Spleen (tissue), 11 donors: ENCODE measurements at regions not wholly inside any gene's neighbourhood (a gene's known extent, or its start where the extent isn't known, plus 50 kb on each side); places are given as distances from the start of the nearest gene placed in this dataset.

ENCODE experiments used
- DNase-seq: peaks from one replicate; pipeline ENCODE4 v3.0.0-alpha.2; 2020
- H3K27ac ChIP-seq, 8 donors: fragments of 200-600 bp; sonication (generic) in 7 of 8; 1 replicate in 4 of 8; 2 replicates in 4 of 8; pipeline versions ENCODE4 v1.5.0 to v1.8.0; 2016 to 2021; ENCODE audit warnings: inconsistent platforms in 4 of 8, mild to moderate bottlenecking in 4 of 8, moderate library complexity in 1 of 8
- H3K27me3 ChIP-seq, 7 donors: fragments of 200-600 bp; sonication (generic) in 6 of 7; replicated peaks in 1 of 7; 1 replicate in 4 of 7; 2 replicates in 3 of 7; pipeline versions ENCODE4 v1.5.0 to v1.8.0; 2016 to 2021; ENCODE audit warnings: inconsistent platforms in 3 of 7, mild to moderate bottlenecking in 1 of 7
- H3K36me3 ChIP-seq, 6 donors: fragments of 200-600 bp; sonication (generic) in 5 of 6; 1 replicate in 4 of 6; 2 replicates in 2 of 6; pipeline versions ENCODE4 v1.5.0 to v1.8.0; 2016 to 2021; ENCODE audit warnings: inconsistent platforms in 2 of 6
- H3K4me1 ChIP-seq, 6 donors: fragments of 200-600 bp; sonication (generic) in 5 of 6; 1 replicate in 3 of 6; 2 replicates in 3 of 6; pipeline versions ENCODE4 v1.5.0 to v1.8.0; 2016 to 2021; ENCODE audit warnings: inconsistent platforms in 3 of 6
- H3K4me3 ChIP-seq, 8 donors: fragments of 200-600 bp; sonication (generic) in 7 of 8; 1 replicate in 4 of 8; 2 replicates in 4 of 8; pipeline versions ENCODE4 v1.5.0 to v1.8.0; 2016 to 2021; ENCODE audit warnings: inconsistent platforms in 4 of 8, mild to moderate bottlenecking in 4 of 8, moderate library complexity in 2 of 8
- H3K9me3 ChIP-seq, 8 donors: fragments of 200-600 bp; sonication (generic) in 7 of 8; 1 replicate in 4 of 8; 2 replicates in 4 of 8; pipeline versions ENCODE4 v1.5.0 to v1.8.0; 2016 to 2021; ENCODE audit warnings: inconsistent platforms in 4 of 8
- POLR2A ChIP-seq, 3 donors: fragments of 450-650 bp; IDR thresholded peaks; one replicate each; pipeline ENCODE4 v1.5.1; 2017; ENCODE audit warnings: antibody characterized with exemption in 3 of 3, mild to moderate bottlenecking in 1 of 3
- POLR2AphosphoS5 ChIP-seq, 3 donors: sonication (generic); formaldehyde crosslinking; IDR thresholded peaks; one replicate each; pipeline ENCODE4 v1.5.1; 2017; ENCODE audit warnings: antibody characterized with exemption in 3 of 3
- WGBS, 5 donors: extraction: QIAGEN DNeasy Blood & Tissue Kit in 3 of 5; methylation state at CpG; one replicate each; pipeline versions ENCODE4 v1.1.5 to v1.1.7; 2013 to 2018; 5-methylcytosine and 5-hydroxymethylcytosine counted together
- intact Hi-C: fragments of 100-400 bp; cut with DNase I; formaldehyde crosslinking; loops from one replicate; pipeline ENCODE4 v1.15.0; 2023; ENCODE audit warnings: low total_unique reads
- TF ChIP-seq, protein P1 (sequence below), 11 experiments: fragments of 200-600 bp in 7 of 11; fragments of 450-650 bp in 4 of 11; sonication (generic) in 4 of 11; IDR thresholded peaks in 8 of 11; conservative IDR thresholded peaks in 3 of 11; 1 replicate in 7 of 11; 2 replicates in 4 of 11; pipeline versions ENCODE4 v1.4.0 to v1.8.0; 2016 to 2021; ENCODE audit warnings: antibody characterized with exemption in 11 of 11, inconsistent platforms in 4 of 11, mild to moderate bottlenecking in 1 of 11
- donor health status: healthy with polysubstance abuse.
- donor health status: DM: no; HTN: no; CAD: no; lungs with moderate emphysema.
- donor health status: DM: no; HTN: no; CAD: no.
- donor health status: Bipolar disorder and iron deficiency.
- donor health status: healthy.
- donor health status: DM: no; HTN: no; CAD: no.
- donor health status: DM: yes; HTN: yes; CAD: no.

DNA sequence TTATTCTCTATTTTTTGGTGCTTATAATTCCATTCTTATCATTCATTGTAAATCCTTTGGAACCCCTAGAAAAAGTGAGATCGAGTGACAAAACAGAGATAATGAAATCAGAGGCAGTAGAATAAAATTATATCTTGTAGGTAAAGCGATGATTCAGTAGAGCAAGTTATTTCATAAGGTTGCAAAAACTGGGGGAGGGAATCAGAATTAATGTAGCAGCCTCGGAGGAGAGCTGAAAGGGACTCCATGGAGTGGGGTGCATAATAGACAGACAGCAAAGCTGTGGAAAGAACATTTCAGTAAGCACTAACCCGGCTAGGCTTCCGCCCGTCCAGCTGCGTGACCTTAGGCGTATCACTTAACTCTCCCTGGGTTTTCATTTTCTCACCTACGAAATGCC, 289.7 kb downstream of the EN1 start:
- intact Hi-C loops: no loop called here

GRCh38 chr2:118557016-118557415, 290.4 kb downstream of the EN1 start:
- TF ChIP-seq POLR2AphosphoS5 (IDR thresholded peaks at IDR 0.05) (no peak), POLR2A (IDR thresholded peaks at IDR 0.05) (no peak)
- TF ChIP-seq, protein P1, sequence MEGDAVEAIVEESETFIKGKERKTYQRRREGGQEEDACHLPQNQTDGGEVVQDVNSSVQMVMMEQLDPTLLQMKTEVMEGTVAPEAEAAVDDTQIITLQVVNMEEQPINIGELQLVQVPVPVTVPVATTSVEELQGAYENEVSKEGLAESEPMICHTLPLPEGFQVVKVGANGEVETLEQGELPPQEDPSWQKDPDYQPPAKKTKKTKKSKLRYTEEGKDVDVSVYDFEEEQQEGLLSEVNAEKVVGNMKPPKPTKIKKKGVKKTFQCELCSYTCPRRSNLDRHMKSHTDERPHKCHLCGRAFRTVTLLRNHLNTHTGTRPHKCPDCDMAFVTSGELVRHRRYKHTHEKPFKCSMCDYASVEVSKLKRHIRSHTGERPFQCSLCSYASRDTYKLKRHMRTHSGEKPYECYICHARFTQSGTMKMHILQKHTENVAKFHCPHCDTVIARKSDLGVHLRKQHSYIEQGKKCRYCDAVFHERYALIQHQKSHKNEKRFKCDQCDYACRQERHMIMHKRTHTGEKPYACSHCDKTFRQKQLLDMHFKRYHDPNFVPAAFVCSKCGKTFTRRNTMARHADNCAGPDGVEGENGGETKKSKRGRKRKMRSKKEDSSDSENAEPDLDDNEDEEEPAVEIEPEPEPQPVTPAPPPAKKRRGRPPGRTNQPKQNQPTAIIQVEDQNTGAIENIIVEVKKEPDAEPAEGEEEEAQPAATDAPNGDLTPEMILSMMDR (IDR thresholded peaks at IDR 0.05 in 8 of 11, conservative IDR thresholded peaks at IDR 0.05 in 3 of 11): no peak
- Histone ChIP-seq H3K4me1 (no peaks in the 10 kb centered on the region), H3K36me3 (no peaks in the 10 kb centered on the region), H3K9me3 (peaks cover 0 to 7% (median 0%) of the 10 kb centered on the region in 8 donors), H3K27me3 (peaks cover 0 to 3% (median 0%) of the 10 kb centered on the region in 7 donors), H3K27ac (no peak overlapping the region), H3K4me3 (no peak overlapping the region)
- WGBS, 5 donors: 88 to 92% (median 90%) methylated on average over 5 of the region's 5 CpGs
- DNase-seq: no peak
- intact Hi-C loops: no loop called here

More for the DNA sequence above, 289.7 kb downstream of the EN1 start:
- 74 to 89% (median 79%) methylated on average over 9 of the region's 9 CpGs for WGBS, 5 donors
- no peak for TF ChIP-seq POLR2A (IDR thresholded peaks at IDR 0.05)
- TF ChIP-seq, protein P1 (IDR thresholded peaks at IDR 0.05 in 8 of 11, conservative IDR thresholded peaks at IDR 0.05 in 3 of 11): no peak
- TF ChIP-seq POLR2AphosphoS5 (IDR thresholded peaks at IDR 0.05): no peak
- Histone ChIP-seq H3K27me3 (peaks cover 0 to 3% (median 0%) of the 10 kb centered on the region in 7 donors), H3K36me3 (no peaks in the 10 kb centered on the region), H3K9me3 (peaks cover 0 to 7% (median 0%) of the 10 kb centered on the region in 8 donors), H3K27ac (no peak overlapping the region), H3K4me3 (no peak overlapping the region), H3K4me1 (no peaks in the 10 kb centered on the region)
- no peak for DNase-seq

- TF ChIP-seq POLR2AphosphoS5 (IDR thresholded peaks at IDR 0.05): no peak
- TF ChIP-seq, protein P1 (IDR thresholded peaks at IDR 0.05 in 8 of 11, conservative IDR thresholded peaks at IDR 0.05 in 3 of 11): no peak
- TF ChIP-seq POLR2A (IDR thresholded peaks at IDR 0.05): no peak
- WGBS, 5 donors: 91 to 94% (median 92%) methylated on average over 4 of the region's 4 CpGs
These were observed 292.8 kb downstream of the EN1 start for GRCh38 chr2:118554616-118555015.

DNA sequence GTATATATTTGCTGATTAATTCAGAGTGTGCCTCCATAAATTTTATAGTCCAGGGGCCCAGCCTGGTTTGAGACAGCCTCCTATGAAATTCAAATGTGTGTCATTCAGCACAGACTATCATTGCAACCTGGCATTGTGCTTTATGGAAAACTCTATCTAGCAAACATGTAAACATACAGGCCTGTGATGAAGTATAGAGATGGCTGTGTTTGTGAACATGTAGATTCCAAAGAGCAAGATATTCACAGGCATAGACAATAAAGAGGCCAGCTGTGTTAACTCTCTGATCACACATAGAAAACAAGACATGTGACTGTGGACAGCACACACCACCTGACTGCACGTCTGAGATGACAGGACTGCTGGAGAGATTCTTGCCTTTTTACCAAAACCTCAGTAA, 297.9 kb downstream of the EN1 start:
- 39 to 88% (median 64%) methylated on average over 1 of the region's 1 CpG for WGBS, 5 donors

More at GRCh38 chr2:118554616-118555015, 292.8 kb downstream of the EN1 start:
- H3K4me3 ChIP-seq: no peak overlapping the region
- H3K27me3 ChIP-seq: no peaks in the 10 kb centered on the region
- no peaks in the 10 kb centered on the region for H3K4me1 ChIP-seq
- no peaks in the 10 kb centered on the region for H3K36me3 ChIP-seq
- no peak overlapping the region for H3K27ac ChIP-seq
- peaks cover 0 to 7% (median 0%) of the 10 kb centered on the region in 8 donors for H3K9me3 ChIP-seq
- intact Hi-C loops: no loop called here
- DNase-seq: no peak

More for the DNA sequence above, 297.9 kb downstream of the EN1 start:
- DNase-seq: no peak
- H3K4me1 ChIP-seq: no peaks in the 10 kb centered on the region
- TF ChIP-seq, protein P1 (IDR thresholded peaks at IDR 0.05 in 8 of 11, conservative IDR thresholded peaks at IDR 0.05 in 3 of 11): no peak
- TF ChIP-seq POLR2AphosphoS5 (IDR thresholded peaks at IDR 0.05) (no peak), POLR2A (IDR thresholded peaks at IDR 0.05) (no peak)
- no peaks in the 10 kb centered on the region for H3K27me3 ChIP-seq
- intact Hi-C loops: no loop called here
- H3K9me3 ChIP-seq: no peaks in the 10 kb centered on the region
- H3K27ac ChIP-seq: no peak overlapping the region
- H3K36me3 ChIP-seq: no peaks in the 10 kb centered on the region
- no peak overlapping the region for H3K4me3 ChIP-seq
